WI38 (cell line): ENCODE measurements at regions not wholly inside any gene's neighbourhood (a gene's known extent, or its start where the extent isn't known, plus 50 kb on each side); places are given as distances from the start of the nearest gene placed in this dataset.
"Not testable (repeated sequence)": the region's sequence is repeated elsewhere in the genome, so short reads cannot be mapped to it uniquely, and the experiment has no call there.

ENCODE experiments used
- H3K4me3 ChIP-seq: 2 replicates; pipeline ENCODE4 v1.5.1; 2011; ENCODE audit warnings: low read depth, mild to moderate bottlenecking, control low read depth, low read length
- TF ChIP-seq, protein P1 (sequence below): IDR thresholded peaks from 2 replicates; pipeline ENCODE4 v1.5.1; 2012; ENCODE audit warnings: low read depth, mild to moderate bottlenecking, control low read depth, low read length

DNA sequence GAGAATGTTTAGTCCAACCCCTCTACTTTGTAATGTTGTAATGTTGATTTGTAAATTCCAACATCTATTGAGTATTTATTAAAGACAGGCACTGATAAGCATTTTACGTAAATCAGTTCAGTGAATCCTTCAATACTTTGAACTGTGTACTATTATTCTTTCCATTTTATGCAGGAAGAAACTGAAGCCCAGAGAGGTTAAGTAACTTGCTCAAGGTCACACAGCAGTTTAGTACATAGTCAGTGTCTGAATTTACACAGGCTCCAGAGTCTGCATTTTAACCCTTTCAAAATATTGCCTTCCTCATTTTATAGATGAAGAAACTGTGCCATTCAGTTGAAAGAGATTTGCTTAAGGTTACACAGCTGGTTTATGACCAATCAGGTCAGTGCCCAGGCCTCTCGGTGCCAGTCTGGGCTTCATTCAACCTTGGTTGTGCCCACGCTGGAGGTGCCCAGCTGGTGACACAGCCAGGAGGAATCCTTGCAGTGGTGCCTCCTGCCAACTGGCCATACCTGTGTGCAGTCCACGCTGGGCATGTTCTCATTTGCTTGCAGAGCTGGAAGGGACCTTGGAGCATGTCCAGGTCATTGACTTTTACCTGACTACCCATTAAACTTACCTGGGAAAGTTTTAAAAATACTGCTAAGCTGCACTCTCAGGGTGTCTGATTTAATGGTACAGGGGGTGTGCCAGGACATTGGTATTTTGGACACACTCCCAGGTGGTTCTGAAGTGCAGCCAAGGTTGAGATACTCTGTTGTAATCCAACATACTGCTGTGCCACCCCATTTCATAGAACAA, 74.3 kb upstream of the CYRIA start:
- TF ChIP-seq, protein P1, sequence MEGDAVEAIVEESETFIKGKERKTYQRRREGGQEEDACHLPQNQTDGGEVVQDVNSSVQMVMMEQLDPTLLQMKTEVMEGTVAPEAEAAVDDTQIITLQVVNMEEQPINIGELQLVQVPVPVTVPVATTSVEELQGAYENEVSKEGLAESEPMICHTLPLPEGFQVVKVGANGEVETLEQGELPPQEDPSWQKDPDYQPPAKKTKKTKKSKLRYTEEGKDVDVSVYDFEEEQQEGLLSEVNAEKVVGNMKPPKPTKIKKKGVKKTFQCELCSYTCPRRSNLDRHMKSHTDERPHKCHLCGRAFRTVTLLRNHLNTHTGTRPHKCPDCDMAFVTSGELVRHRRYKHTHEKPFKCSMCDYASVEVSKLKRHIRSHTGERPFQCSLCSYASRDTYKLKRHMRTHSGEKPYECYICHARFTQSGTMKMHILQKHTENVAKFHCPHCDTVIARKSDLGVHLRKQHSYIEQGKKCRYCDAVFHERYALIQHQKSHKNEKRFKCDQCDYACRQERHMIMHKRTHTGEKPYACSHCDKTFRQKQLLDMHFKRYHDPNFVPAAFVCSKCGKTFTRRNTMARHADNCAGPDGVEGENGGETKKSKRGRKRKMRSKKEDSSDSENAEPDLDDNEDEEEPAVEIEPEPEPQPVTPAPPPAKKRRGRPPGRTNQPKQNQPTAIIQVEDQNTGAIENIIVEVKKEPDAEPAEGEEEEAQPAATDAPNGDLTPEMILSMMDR, result no peak
- H3K4me3 ChIP-seq, result no peak overlapping the region

DNA sequence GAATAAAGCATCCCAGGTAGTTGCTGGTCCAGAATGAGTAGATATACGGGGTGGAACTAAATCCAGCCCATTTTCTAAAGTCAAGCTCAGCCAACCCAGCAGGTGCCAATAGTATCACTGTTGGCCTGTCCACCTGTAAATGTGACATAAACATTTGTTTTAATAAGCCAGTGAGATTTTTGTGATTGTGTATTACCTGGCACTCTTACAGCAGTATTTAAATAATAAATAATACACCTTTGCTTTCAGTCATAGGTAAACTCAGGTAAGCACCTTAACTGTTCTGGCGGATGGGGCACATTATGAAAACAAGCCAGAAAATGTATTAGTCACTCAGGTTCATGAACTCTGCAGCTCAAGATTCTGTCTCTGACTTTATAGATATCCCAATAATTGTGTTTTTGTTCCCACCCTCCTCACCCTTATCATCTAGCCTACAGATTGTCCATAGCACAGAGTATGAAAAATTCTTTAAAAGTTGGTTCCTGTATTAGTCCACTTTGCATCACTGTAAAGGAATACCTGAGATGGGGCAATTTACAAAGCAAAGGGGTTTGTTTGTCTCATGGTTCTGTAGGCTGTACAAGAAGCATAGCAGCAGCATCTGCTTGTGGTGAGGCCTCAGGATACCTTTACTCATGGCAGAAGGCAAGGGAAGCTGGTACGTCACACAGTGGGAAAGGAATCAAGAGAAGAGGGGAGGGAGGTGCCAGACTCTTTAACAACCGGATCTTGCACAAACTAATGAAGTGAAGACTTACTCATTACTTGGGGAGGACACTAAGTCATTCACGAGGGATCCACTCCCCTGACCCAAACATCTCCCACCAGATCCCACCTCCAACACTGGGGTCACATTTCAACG, 73.0 kb upstream of the CYRIA start:
- TF ChIP-seq, protein P1, result no peak
- H3K4me3 ChIP-seq, result no peak overlapping the region

DNA sequence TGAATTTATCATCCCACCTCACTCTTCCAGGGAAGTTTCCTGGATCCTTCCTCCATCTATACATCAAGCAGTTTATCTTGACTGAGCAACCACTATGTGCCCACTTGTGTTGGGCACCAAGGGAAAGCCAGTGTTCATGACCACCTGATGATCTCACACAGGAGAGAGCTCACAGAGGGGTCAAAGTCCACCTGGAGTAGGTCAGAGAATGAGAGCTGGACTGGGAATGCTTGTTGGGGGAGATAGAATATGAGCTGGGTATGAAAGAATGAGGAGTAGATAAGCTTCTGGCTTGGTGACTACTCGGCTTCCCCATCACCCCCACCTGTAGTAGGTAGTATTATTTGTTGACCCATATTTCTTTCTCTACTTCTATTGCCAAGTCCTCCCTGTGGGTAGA, 72.2 kb upstream of the CYRIA start:
- TF ChIP-seq, protein P1, result no peak
- H3K4me3 ChIP-seq, result no peak overlapping the region

DNA sequence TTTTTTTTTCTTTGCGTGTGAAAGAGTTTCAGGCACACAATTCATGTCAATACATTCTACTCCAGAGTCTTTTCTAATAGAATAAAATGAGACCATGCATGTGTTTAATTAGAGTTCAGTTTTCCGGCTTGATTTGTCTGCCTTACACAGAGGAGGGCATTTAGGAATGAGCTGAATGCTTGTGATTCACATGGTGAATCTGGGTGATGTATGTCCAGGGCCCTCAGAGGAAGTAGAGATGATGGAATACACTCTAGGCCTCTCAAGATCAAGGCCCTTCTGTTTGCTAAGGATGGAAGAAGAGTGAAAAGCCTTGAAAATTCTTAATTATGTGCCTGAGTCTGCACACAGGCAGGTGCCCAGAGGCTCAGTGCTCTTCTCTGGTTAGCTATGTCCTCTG, 71.0 kb upstream of the CYRIA start:
- TF ChIP-seq, protein P1, result no peak

DNA sequence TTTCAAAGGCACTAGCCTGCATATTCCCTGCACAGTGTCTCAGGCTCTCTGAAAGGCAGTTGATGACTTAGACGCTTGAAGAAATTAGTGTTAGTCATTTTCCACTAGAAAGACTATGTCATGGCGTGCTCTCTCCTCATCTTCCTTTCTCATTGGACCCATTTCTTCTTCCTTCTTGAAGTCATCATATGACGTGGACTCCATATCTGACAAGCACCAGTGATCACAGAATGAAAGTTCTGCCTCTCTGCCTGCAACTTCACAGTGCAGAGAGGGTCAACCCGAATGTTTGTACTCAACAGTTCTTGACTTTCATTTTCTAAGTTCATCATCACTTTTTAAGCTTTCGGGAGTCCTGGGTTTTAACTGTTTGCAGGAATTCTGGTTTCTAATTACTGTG, 63.7 kb upstream of the CYRIA start:
- no peak overlapping the region for H3K4me3 ChIP-seq
- TF ChIP-seq, protein P1, result no peak

More for the DNA sequence above, 71.0 kb upstream of the CYRIA start:
- no peak overlapping the region for H3K4me3 ChIP-seq

DNA sequence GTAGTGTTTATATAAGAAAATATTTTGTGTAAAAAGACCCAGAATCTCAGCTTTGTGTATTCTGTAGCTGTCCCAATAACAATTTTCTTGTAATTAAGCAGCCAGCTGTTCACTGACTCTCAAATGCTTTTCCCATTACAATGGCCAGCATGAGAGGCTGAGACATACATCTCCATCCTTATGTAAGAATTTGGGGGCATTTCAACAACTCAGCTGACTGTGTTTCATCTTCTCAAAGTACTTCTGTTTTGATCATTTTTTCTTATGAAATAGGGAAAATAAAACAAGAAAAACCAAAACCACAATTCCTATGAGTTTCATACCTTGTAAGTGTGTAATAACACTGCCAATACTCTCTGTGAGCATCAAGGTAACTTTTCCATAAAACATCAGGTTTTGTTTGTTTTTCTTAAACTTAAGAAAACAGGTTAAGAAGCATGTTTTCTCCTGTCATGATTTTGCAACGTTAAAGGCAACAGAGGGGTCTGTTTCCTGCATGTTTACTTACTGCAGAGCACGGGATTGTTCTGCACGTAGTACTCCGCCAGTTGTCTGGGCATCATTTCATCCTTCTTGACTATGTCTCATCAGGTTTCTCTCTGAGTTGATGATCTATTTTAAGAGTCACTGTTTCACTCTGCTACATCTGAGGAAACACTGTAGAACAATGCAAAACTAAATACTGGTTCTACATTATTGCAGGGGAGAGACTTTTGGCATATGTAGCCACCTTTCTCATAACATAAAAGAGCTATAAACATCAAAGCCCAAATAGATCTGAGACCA, 62.9 kb upstream of the CYRIA start:
- H3K4me3 ChIP-seq, result no peak overlapping the region
- TF ChIP-seq, protein P1, result no peak

DNA sequence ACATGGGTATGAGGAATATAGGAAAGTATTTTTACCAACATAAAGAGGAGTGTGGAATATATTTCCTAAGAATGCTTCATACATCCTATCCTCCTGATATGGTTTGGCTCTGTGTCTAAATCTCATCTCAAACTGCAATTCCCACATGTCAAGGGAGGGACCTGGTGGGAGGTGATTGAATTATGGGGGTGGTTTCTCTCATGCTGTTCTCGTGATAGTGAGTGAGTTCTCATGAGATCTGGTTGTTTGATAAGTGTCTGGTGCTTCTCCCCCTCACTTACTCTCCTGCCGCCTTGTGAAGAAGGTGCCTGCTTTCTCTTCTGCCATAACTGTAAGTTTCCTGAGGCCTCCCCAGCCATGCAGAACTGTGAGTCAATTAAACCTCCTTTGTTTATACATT, 62.2 kb upstream of the CYRIA start:
- not testable (repeated sequence) for H3K4me3 ChIP-seq
